Memory B cell (primary cell): ENCODE measurements at regions not wholly inside any gene's neighbourhood (a gene's known extent, or its start where the extent isn't known, plus 50 kb on each side); places are given as distances from the start of the nearest gene placed in this dataset.
"Not testable (repeated sequence)": the region's sequence is repeated elsewhere in the genome, so short reads cannot be mapped to it uniquely, and the experiment has no call there.

Experiments
- ATAC-seq: fragments of 150-1000 bp; cut with Tn5 transposase; 2 replicates; pipeline ENCODE4 v1.10.0; 2021; ENCODE audit warnings: low read depth, mild to moderate bottlenecking, moderate library complexity
- DNase-seq, 2 donors: peaks; one replicate each; pipeline ENCODE4 v3.0.0; 2022; ENCODE audit warnings: low spot score in 2 of 2
- H3K27ac Mint-ChIP-seq: one replicate; pipeline ENCODE4 v1.8.0; 2022; ENCODE audit warnings: mild to moderate bottlenecking, moderate library complexity, mixed read lengths
- H3K27me3 Mint-ChIP-seq: one replicate; pipeline ENCODE4 v1.8.0; 2022; ENCODE audit warnings: mixed read lengths
- H3K36me3 Mint-ChIP-seq: one replicate; pipeline ENCODE4 v1.8.0; 2022; ENCODE audit warnings: mild to moderate bottlenecking, mixed read lengths
- H3K4me1 Mint-ChIP-seq: one replicate; pipeline ENCODE4 v1.8.0; 2022; ENCODE audit warnings: mixed read lengths
- H3K4me3 Mint-ChIP-seq: one replicate; pipeline ENCODE4 v1.8.0; 2022; ENCODE audit warnings: mild to moderate bottlenecking, moderate library complexity, mixed read lengths
- H3K9me3 Mint-ChIP-seq: one replicate; pipeline ENCODE4 v1.8.0; 2022; ENCODE audit warnings: mixed read lengths

DNA sequence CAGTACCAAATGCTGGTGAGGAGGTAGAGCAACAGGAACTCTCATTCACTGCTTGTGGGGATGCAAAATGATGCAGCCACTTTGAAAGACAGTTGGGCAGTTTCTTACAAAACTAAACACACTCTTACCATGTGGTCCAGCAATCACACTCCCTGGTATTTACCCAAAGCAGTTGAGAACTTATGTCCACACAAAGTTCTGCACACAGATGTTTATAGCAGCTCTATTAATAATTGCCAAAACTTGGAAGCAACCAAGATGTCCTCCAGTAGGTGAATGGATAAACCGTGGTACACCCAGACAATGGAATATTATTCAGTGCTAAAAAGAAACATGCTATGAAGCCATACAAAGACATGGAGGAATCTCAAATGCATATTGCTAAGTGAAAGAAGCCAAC is 139.1 kb upstream of the SLC6A11 start:
- DNase-seq (no peak), ATAC-seq (no peak)
- Mint-ChIP-seq H3K4me1 (no peaks in the 10 kb centered on the region), H3K27ac (no peak overlapping the region), H3K4me3 (no peak overlapping the region), H3K36me3 (no peaks in the 10 kb centered on the region), H3K9me3 (no peaks in the 10 kb centered on the region), H3K27me3 (peaks cover 10% of the 10 kb centered on the region)

DNA sequence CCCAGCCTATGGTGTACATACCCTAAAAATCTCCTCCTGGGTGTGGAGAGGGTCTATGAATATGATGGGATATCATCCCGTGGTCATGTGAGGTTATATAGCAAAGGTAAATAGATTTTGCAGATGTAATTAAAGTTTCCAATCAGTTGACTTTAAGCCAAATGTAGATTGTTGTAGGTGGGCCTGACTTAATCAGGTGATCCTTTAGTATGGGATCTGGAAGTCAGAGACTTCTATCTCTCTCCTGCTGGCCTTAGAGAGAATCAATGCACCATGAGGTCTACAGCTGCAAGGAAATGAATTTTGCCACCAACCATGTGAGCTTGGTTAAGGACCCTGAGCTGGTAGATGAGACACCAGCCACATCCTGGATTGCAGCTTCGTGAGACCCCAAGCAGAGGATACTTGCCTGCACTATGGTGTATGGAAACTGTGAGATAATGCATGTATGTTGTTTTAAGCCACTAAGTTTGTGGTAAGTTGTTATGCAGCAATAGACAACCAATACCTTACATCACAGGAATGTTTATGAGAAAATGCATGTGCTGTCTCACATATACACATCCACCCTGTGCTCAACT is 137.1 kb upstream of the SLC6A11 start:
- Mint-ChIP-seq H3K27ac (no peak overlapping the region), H3K27me3 (peaks cover 11% of the 10 kb centered on the region)
- no peak for DNase-seq

DNA sequence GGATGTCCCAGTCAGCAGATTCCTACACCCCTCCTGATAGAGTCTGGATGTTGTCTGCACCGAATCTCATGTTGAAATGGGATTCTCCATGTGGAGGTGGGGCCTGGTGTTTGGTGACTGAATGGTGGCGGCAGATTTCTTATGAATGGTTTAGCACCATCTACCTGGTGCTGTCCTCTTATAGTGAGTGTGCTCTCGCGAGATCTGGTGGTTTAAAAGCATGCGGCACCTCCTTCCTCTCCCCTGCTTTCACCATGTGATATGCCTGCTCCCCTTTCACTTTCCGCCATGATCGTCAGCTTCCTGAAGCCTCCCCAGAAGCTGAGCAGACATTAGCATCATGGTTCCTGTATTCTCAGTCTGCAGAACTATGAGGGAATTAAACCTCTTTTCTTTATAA is 135.2 kb upstream of the SLC6A11 start:
- H3K27ac Mint-ChIP-seq = no peak overlapping the region
- H3K4me1 Mint-ChIP-seq = no peaks in the 10 kb centered on the region
- no peaks in the 10 kb centered on the region for H3K9me3 Mint-ChIP-seq

More for the DNA sequence above, 137.1 kb upstream of the SLC6A11 start:
- no peaks in the 10 kb centered on the region for H3K9me3 Mint-ChIP-seq
- no peaks in the 10 kb centered on the region for H3K4me1 Mint-ChIP-seq
- no peaks in the 10 kb centered on the region for H3K36me3 Mint-ChIP-seq
- no peak for ATAC-seq
- no peak overlapping the region for H3K4me3 Mint-ChIP-seq

DNA sequence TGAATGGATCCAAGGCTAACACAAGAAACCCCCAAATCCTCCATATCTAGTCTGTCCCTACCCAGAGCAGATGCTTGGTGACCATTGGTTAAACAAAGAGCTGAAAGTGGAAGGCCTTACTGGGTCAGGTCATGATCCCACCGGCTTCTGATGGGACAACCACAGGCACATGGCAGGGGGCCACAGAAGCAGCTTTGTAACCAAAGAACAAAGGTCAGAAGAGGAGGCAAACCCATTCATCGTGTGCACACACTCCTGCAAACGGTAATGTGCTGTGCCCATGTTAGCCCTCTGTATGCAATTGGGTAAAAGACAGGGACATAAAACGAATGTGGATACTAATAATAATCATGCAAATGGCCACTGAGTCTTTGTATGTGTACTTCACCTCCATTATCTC is 133.3 kb upstream of the SLC6A11 start:
- Mint-ChIP-seq H3K27me3 (peaks cover 13% of the 10 kb centered on the region), H3K9me3 (no peaks in the 10 kb centered on the region), H3K4me3 (no peak overlapping the region), H3K36me3 (no peaks in the 10 kb centered on the region), H3K27ac (no peak overlapping the region), H3K4me1 (no peaks in the 10 kb centered on the region)
- DNase-seq = no peak
- ATAC-seq = no peak

More for the DNA sequence above, 135.2 kb upstream of the SLC6A11 start:
- Mint-ChIP-seq H3K27me3 (peaks cover 15% of the 10 kb centered on the region), H3K4me3 (no peak overlapping the region), H3K36me3 (no peaks in the 10 kb centered on the region)
- ATAC-seq = no peak
- DNase-seq = no peak

DNA sequence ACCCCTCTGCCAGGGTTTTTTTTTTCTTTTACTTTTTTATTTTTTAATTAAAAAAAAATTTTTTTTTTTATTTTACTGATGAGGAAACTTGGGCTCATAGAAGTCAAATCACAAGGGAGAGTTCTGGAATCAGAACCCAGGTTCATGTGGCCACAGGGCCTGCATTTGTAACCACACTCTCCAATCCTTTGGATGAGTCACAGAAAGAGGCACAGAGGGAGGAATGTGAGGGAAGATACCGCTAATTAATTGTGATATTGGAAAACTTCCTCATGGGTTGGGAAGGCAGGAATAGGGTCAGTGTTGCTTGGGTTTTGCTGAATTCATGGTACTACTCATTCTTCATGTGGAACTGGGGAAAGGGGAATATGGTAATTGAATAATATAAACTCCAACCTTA is 132.9 kb upstream of the SLC6A11 start:
- no peaks in the 10 kb centered on the region for H3K9me3 Mint-ChIP-seq

DNA sequence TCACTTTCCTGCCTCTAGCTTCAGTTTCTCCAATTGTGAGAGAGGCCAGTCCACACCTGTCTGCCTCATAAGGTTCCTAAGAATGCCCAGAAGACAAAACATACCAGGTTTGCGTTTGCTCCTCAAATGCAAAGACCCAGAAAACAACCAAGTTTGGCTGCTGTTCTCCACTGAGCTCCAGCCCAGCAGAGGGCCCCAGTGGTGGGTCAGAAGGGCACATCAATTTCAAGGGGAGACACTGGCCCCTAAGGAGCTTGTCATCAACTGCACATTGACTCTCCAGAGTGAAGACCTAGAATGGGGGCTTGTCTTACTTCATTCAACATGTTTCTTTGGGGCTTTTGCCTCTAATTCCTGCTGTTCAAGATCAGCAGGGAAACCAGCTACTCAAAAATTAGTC is 127.9 kb upstream of the SLC6A11 start:
- no peaks in the 10 kb centered on the region for H3K4me1 Mint-ChIP-seq
- H3K27me3 Mint-ChIP-seq = peaks cover 9% of the 10 kb centered on the region
- DNase-seq (no peak), ATAC-seq (no peak)
- no peaks in the 10 kb centered on the region for H3K36me3 Mint-ChIP-seq
- H3K27ac Mint-ChIP-seq = no peak overlapping the region
- no peak overlapping the region for H3K4me3 Mint-ChIP-seq
- no peaks in the 10 kb centered on the region for H3K9me3 Mint-ChIP-seq

More for the DNA sequence above, 132.9 kb upstream of the SLC6A11 start:
- Mint-ChIP-seq H3K4me3 (no peak overlapping the region), H3K27me3 (peaks cover 13% of the 10 kb centered on the region), H3K27ac (no peak overlapping the region), H3K36me3 (no peaks in the 10 kb centered on the region), H3K4me1 (no peaks in the 10 kb centered on the region)
- ATAC-seq (no peak), DNase-seq (no peak)

DNA sequence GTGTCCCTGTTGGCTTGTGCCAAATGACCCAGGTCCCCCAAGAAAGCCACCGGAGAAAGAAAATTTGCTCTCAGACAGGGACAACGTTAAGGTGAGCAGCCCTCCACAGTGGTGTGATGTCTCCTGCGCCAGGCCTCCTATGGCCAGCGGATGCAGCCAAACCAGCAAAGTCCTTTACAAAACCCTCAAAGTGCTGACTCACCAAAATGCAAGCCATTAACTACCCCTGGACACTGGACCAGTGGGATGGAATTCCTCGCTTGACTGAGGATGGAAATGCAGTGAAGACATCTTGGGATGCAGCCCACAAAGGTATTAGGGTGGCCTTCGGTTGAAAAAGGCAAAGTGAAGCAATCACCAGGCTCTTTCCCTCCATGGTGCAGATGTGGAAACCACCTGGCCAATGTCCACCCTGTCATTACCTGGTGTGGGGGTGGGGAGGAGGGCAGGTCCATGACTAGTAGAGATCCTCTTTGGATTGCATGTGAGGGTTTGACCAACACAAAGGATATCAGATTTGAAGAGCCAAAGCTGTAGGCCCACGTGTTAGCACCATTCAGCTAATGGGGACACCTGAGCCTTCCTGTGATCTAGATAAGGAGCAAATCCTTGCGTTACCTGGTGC is 127.4 kb upstream of the SLC6A11 start:
- H3K27ac Mint-ChIP-seq = no peak overlapping the region
- DNase-seq (no peak), ATAC-seq (no peak)
- peaks cover 9% of the 10 kb centered on the region for H3K27me3 Mint-ChIP-seq
- H3K36me3 Mint-ChIP-seq = no peaks in the 10 kb centered on the region
- no peaks in the 10 kb centered on the region for H3K9me3 Mint-ChIP-seq
- H3K4me1 Mint-ChIP-seq = no peaks in the 10 kb centered on the region
- no peak overlapping the region for H3K4me3 Mint-ChIP-seq

DNA sequence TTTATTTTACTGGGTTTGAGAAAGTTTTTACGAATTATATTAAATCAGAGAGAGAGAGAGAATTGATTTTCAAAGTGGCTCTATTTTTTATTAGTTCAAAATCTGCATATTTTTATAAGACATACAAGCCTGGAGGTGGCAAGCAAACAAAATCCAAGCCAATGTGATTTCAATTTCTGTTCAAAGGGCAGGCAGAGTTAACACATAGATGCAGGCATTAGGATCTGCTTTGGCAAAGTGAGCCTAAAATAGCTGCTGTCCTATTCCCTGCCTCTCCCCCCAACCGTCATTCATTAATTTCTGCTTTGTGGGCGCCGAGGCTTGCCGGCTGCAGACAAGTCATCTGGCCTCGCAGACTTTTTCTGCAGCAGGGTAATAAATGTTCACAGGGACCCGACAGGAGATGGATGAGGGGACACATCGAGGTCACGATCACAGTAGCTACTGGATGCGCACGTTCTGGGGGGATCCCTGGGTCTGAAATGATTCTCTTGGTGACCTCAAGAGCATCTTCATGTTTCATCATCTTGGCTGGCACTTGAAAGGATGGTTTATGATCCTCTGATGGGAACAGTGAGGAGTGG is 123.9 kb upstream of the SLC6A11 start:
- ATAC-seq = no peak
- DNase-seq = no peak
- no peaks in the 10 kb centered on the region for H3K9me3 Mint-ChIP-seq
- H3K4me3 Mint-ChIP-seq = no peak overlapping the region
- H3K36me3 Mint-ChIP-seq = no peaks in the 10 kb centered on the region
- no peaks in the 10 kb centered on the region for H3K4me1 Mint-ChIP-seq
- H3K27me3 Mint-ChIP-seq = peaks cover 4% of the 10 kb centered on the region
- no peak overlapping the region for H3K27ac Mint-ChIP-seq

DNA sequence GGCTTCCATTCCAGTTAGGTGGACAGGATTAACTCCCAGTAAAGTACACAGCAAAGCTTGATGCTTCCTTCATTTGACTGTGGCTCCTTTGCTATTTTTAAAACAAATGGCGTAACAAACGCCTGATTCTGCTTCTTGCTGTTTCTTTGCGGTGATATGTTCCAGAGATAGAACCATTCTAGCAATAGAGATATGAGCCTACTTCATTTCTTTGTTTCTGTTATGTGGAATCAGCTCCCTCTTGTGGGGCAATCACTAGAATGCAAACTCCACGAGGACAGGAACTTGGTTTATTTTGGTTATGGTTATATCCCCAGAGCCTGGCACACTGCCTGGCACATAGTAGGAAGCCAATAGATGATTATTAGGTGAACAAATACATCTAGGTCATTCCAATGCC is 122.6 kb upstream of the SLC6A11 start:
- no peaks in the 10 kb centered on the region for H3K4me1 Mint-ChIP-seq
- DNase-seq (no peak), ATAC-seq (no peak)
- no peaks in the 10 kb centered on the region for H3K9me3 Mint-ChIP-seq
- H3K27me3 Mint-ChIP-seq = peaks cover 6% of the 10 kb centered on the region
- H3K27ac Mint-ChIP-seq = no peak overlapping the region
- H3K4me3 Mint-ChIP-seq = no peak overlapping the region
- no peaks in the 10 kb centered on the region for H3K36me3 Mint-ChIP-seq

DNA sequence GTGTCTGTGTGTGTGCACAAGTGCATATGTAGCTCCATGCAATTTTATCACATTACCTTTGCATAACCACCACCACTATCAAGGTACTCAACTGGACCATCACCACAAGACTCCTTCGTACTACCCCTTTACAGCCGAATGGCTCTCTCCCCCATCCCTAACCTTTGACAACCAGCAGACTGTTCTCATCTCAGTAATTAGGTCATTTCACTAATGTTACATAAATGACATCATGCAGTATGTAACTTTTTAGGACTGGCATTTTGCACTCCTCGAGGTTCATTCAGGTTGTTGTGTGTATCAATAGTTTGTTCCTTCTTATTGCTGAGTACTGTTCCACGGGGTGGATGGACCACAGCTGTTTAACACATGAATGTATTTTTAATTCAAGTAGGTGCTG is 121.8 kb upstream of the SLC6A11 start:
- H3K27ac Mint-ChIP-seq = no peak overlapping the region
- H3K27me3 Mint-ChIP-seq = peaks cover 9% of the 10 kb centered on the region
- ATAC-seq = no peak
- no peaks in the 10 kb centered on the region for H3K4me1 Mint-ChIP-seq
- DNase-seq = no peak
- H3K9me3 Mint-ChIP-seq = no peaks in the 10 kb centered on the region
- H3K4me3 Mint-ChIP-seq = no peak overlapping the region
- H3K36me3 Mint-ChIP-seq = no peaks in the 10 kb centered on the region

DNA sequence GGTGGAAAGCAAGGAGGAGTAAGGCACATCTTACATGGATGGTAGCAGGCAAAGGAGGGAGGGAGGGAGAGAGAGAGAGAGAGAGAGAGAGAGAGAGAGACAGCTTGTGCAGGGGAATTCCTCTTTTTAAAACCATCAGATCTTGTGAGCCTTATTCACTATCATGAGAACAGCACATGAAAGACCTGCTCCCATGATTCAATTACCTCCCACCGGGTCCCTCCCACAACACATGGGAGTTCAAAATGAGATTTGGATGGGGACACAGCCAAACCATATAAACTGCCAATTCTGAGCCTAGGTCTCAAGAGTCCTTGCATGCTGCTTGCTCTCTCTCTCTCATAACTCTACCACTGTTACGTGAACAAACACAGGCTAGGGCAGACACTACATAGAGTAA is 120.8 kb upstream of the SLC6A11 start:
- H3K27me3 Mint-ChIP-seq = peaks cover 11% of the 10 kb centered on the region
- DNase-seq, H3K4me1 Mint-ChIP-seq, H3K27ac Mint-ChIP-seq, H3K4me3 Mint-ChIP-seq, ATAC-seq, H3K9me3 Mint-ChIP-seq, H3K36me3 Mint-ChIP-seq: not testable (repeated sequence)

DNA sequence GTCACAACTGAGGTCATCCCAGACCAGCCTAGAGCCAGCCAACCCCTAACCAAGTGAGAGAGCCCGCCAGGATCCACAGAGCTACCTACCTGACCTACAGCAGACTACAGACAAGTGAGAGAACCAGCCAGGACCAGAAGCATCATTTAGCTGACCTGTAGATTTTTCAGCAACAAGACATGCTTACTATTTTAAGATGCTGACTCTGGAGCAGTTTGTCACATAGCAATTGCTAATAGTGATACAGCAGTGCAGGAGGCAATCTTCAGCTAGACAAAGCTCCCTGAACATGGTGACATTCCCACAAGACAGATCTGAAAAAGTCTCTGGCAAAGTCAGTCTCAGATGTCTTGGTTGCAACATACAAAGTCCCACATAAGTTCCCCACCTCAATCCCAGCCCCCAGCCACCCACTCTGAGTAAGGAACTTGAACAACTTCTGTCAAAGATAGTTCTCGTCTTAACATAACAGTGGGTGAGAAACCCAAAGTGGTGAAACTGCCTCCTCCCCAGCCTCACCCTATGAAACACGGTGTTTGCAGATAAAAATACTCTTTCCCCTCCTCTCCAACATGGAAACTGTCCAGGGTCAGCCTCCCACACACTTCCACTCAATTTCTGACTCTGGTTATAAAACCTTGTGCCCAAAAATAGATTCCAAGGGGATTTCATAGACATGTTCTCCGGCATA is 120.3 kb upstream of the SLC6A11 start:
- DNase-seq (no peak), ATAC-seq (no peak)
- peaks cover 12% of the 10 kb centered on the region for H3K27me3 Mint-ChIP-seq
- H3K4me1 Mint-ChIP-seq = no peaks in the 10 kb centered on the region
- no peaks in the 10 kb centered on the region for H3K9me3 Mint-ChIP-seq
- H3K27ac Mint-ChIP-seq = no peak overlapping the region
- no peaks in the 10 kb centered on the region for H3K36me3 Mint-ChIP-seq
- H3K4me3 Mint-ChIP-seq = no peak overlapping the region

DNA sequence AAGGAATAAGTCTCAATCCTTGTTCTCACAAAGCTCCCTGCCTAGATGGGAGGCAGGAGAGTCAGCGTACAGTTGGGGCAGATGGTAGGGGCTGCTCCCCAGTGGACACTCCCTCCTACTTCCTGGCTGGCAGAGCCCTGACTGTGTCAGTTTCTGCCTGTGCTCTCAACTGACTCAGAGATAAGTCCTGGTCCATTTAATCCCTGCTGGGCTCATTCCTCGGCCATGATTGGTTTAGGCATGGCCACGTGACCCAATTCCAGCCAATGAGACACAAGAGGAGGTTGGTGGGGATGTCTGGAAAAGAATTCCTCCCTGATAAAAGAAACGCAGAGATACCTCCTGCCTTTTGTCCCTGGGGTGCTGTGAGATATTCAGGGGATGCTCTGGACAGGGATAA is 118.1 kb upstream of the SLC6A11 start:
- H3K27me3 Mint-ChIP-seq = peaks cover 15% of the 10 kb centered on the region
- H3K4me3 Mint-ChIP-seq = no peak overlapping the region
- no peaks in the 10 kb centered on the region for H3K36me3 Mint-ChIP-seq
- peaks cover under 1% of the 10 kb centered on the region for H3K4me1 Mint-ChIP-seq
- DNase-seq = no peak
- no peak overlapping the region for H3K27ac Mint-ChIP-seq
- peaks cover 1% of the 10 kb centered on the region for H3K9me3 Mint-ChIP-seq
- ATAC-seq = no peak

DNA sequence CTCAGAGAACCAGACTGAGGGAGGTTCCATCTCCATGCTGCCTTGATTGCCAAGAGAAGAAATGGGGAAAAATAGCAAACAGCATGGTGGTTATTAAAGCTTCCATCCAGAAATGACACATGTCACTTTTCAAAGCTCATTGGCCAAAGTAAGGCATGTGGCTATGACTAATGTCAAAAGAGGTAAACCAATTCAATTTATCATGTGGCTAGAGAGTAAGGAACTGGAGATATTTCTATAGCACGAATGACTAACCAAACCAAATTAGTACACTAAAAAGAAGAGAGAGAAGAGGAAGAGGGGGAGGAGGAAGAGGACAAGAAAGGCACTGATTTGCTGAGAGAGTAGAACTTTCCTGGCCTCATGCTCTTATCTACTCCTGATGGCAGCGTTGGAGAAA is 115.2 kb upstream of the SLC6A11 start:
- DNase-seq (no peak), ATAC-seq (no peak)
- Mint-ChIP-seq H3K27me3 (peaks cover 33% of the 10 kb centered on the region), H3K4me3 (no peak overlapping the region), H3K36me3 (no peaks in the 10 kb centered on the region), H3K9me3 (peaks cover 1% of the 10 kb centered on the region), H3K27ac (no peak overlapping the region), H3K4me1 (peaks cover 6% of the 10 kb centered on the region)
